ENCODE measurements at regions not wholly inside any gene's neighbourhood (a gene's known extent, or its start where the extent isn't known, plus 50 kb on each side); places are given as distances from the start of the nearest gene placed in this dataset.
"Not testable (repeated sequence)": the region's sequence is repeated elsewhere in the genome, so short reads cannot be mapped to it uniquely, and the experiment has no call there.

GRCh38 chr4:153873741-153874140, 84.9 kb upstream of the SFRP2 start:
- Histone ChIP-seq H3K9ac (ENCODE audit: extremely low read depth, insufficient read length, low read length) (no peak overlapping the region), H3K56ac (ENCODE audit: insufficient read length, low read depth, low read length) (no peak overlapping the region), H3K4me2 (ENCODE audit: insufficient read depth, insufficient read length, low read length) (no peak overlapping the region), H3K23ac (ENCODE audit: insufficient read length, low read depth, low read length) (no peak overlapping the region), H2BK120ac (ENCODE audit: low read depth, low read length, poor library complexity, severe bottlenecking) (no peak overlapping the region), H2BK15ac (ENCODE audit: low read depth, low read length) (no peak overlapping the region), H3K79me1 (ENCODE audit: insufficient read depth, low read depth, low read length, poor library complexity, severe bottlenecking) (no peaks in the 10 kb centered on the region), H3K4ac (ENCODE audit: low read depth, low read length) (no peak overlapping the region), H4K91ac (ENCODE audit: insufficient read length, low read depth, low read length) (no peak overlapping the region), H4K8ac (replicated peaks; ENCODE audit: insufficient read length, low read depth, low read length) (no peak overlapping the region), H4K20me1 (ENCODE audit: control insufficient read depth, insufficient read depth, insufficient read length) (no peaks in the 10 kb centered on the region), H2AFZ (ENCODE audit: low read length) (no peak overlapping the region), H3K9me3 (ENCODE audit: control insufficient read depth, low read depth, low read length) (no peaks in the 10 kb centered on the region), H3T11ph (ENCODE audit: low read length) (no peak overlapping the region), H3K79me2 (ENCODE audit: insufficient read depth, low read length) (no peaks in the 10 kb centered on the region), H4K5ac (ENCODE audit: insufficient read length, low read depth, low read length) (no peak overlapping the region), H3K14ac (ENCODE audit: insufficient read depth, low read length) (no peak overlapping the region), H2BK12ac (ENCODE audit: insufficient read length, low read depth, low read length) (no peak overlapping the region), H3K23me2 (ENCODE audit: insufficient read length, low read depth, low read length, poor library complexity, severe bottlenecking) (no peaks in the 10 kb centered on the region), H3K4me1 (ENCODE audit: insufficient read depth, low read length) (no peaks in the 10 kb centered on the region), H2AK5ac (ENCODE audit: insufficient read length, low read length) (no peak overlapping the region), H3K18ac (ENCODE audit: insufficient read length, low read depth, low read length) (no peak overlapping the region), H2BK20ac (ENCODE audit: low read depth, low read length, poor library complexity, severe bottlenecking) (no peak overlapping the region), H3K27ac (ENCODE audit: insufficient read length, low read depth, low read length) (no peak overlapping the region), H2BK5ac (ENCODE audit: insufficient read length, low read length) (no peak overlapping the region), H3K27me3 (ENCODE audit: insufficient read depth, low read length) (no peaks in the 10 kb centered on the region)
- Mint-ChIP-seq H3K9me3 (peaks cover 1 to 3% of the 10 kb centered on the region in 2 experiments; a peak in 4 of 5 replicates), H3K4me1 (peaks cover 6 to 15% of the 10 kb centered on the region in 2 experiments), H3K4me3 (no peak overlapping the region), H3K27me3 (ENCODE audit: low read depth) (peaks cover 2% of the 10 kb centered on the region), H3K27ac (no peak overlapping the region), H3K36me3 (ENCODE audit: insufficient read depth in 1 of 3, low read depth in 3 of 3) (peaks cover 1 to 3% (median 2%) of the 10 kb centered on the region in 3 experiments; a peak in 6 of 7 replicates)
- WGBS (ENCODE audit: extremely low coverage, insufficient read length, low lambda C conversion rate): no CpG with 5 or more reads among the region's 1 CpG
- no peak for TF ChIP-seq CTCF (conservative IDR thresholded peaks at IDR 0.05)
- no peak for DNase-seq

GRCh38 chr4:153866766-153867165, 77.9 kb upstream of the SFRP2 start:
- not testable (repeated sequence) for H2BK15ac ChIP-seq (ENCODE audit: low read depth, low read length); H3K4me1 ChIP-seq (ENCODE audit: insufficient read depth, low read length); H4K20me1 ChIP-seq (ENCODE audit: control insufficient read depth, insufficient read depth, insufficient read length); H3K23me2 ChIP-seq (ENCODE audit: insufficient read length, low read depth, low read length, poor library complexity, severe bottlenecking); H2AK5ac ChIP-seq (ENCODE audit: insufficient read length, low read length); H2AFZ ChIP-seq (ENCODE audit: low read length); H3K27me3 Mint-ChIP-seq (ENCODE audit: low read depth); H3K14ac ChIP-seq (ENCODE audit: insufficient read depth, low read length); H3K56ac ChIP-seq (ENCODE audit: insufficient read length, low read depth, low read length); H2BK120ac ChIP-seq (ENCODE audit: low read depth, low read length, poor library complexity, severe bottlenecking); H2BK20ac ChIP-seq (ENCODE audit: low read depth, low read length, poor library complexity, severe bottlenecking); H3T11ph ChIP-seq (ENCODE audit: low read length); H4K8ac ChIP-seq (replicated peaks; ENCODE audit: insufficient read length, low read depth, low read length); H3K4me3 Mint-ChIP-seq; H4K91ac ChIP-seq (ENCODE audit: insufficient read length, low read depth, low read length); H3K79me1 ChIP-seq (ENCODE audit: insufficient read depth, low read depth, low read length, poor library complexity, severe bottlenecking); H3K23ac ChIP-seq (ENCODE audit: insufficient read length, low read depth, low read length); H3K18ac ChIP-seq (ENCODE audit: insufficient read length, low read depth, low read length); H3K9ac ChIP-seq (ENCODE audit: extremely low read depth, insufficient read length, low read length); H2BK12ac ChIP-seq (ENCODE audit: insufficient read length, low read depth, low read length); H2BK5ac ChIP-seq (ENCODE audit: insufficient read length, low read length); H3K4ac ChIP-seq (ENCODE audit: low read depth, low read length); H4K5ac ChIP-seq (ENCODE audit: insufficient read length, low read depth, low read length); H3K27me3 ChIP-seq (ENCODE audit: insufficient read depth, low read length); H3K27ac ChIP-seq (ENCODE audit: insufficient read length, low read depth, low read length); H3K27ac Mint-ChIP-seq; H3K4me1 Mint-ChIP-seq; DNase-seq; H3K4me2 ChIP-seq (ENCODE audit: insufficient read depth, insufficient read length, low read length); H3K79me2 ChIP-seq (ENCODE audit: insufficient read depth, low read length)
- no CpG with 5 or more reads among the region's 1 CpG for WGBS (ENCODE audit: extremely low coverage, insufficient read length, low lambda C conversion rate)
- peaks cover 17% of the 10 kb centered on the region for H3K9me3 ChIP-seq (ENCODE audit: control insufficient read depth, low read depth, low read length)
- Mint-ChIP-seq H3K36me3 (ENCODE audit: insufficient read depth in 1 of 3, low read depth in 3 of 3) (peaks cover 25 to 51% (median 48%) of the 10 kb centered on the region in 3 experiments), H3K9me3 (peaks cover 52 to 55% of the 10 kb centered on the region in 2 experiments)

Measured in H9 (cell line).